B cell (primary cell): ENCODE measurements at regions not wholly inside any gene's neighbourhood (a gene's known extent, or its start where the extent isn't known, plus 50 kb on each side); places are given as distances from the start of the nearest gene placed in this dataset.
"Not testable (repeated sequence)": the region's sequence is repeated elsewhere in the genome, so short reads cannot be mapped to it uniquely, and the experiment has no call there.

Experiments used
- ATAC-seq: fragments of 200-7000 bp; cut with Tn5 transposase; one replicate; pipeline ENCODE4 v1.10.0; 2021; ENCODE audit warnings: low read depth, mild to moderate bottlenecking, moderate number of reproducible peaks, moderate library complexity
- CTCF ChIA-PET: fragments of 350-600 bp; sonication (Branson Sonifier 250); formaldehyde crosslinking; loops from one replicate; lab custom pipeline; 2021; ENCODE audit warnings: antibody characterized with exemption, inconsistent platforms; lab: Charles Lee
- POLR2A ChIA-PET: fragments of 350-600 bp; sonication (Branson Sonifier 250); formaldehyde crosslinking; loops from one replicate; lab custom pipeline; 2021; ENCODE audit warnings: antibody characterized with exemption; lab: Charles Lee
- DNase-seq: peaks from one replicate; pipeline ENCODE4 v3.0.0; 2013
- H2AFZ ChIP-seq: 2 replicates; pipeline ENCODE4 v1.6.1; 2012; ENCODE audit warnings: mild to moderate bottlenecking, low read depth, low read length; ENCODE audit not compliant: insufficient read depth, poor library complexity, severe bottlenecking
- H3K27ac ChIP-seq, 2 donors: 1 replicate in 1 of 2; 2 replicates in 1 of 2; pipeline ENCODE4 v1.5.1; 2012 to 2013; ENCODE audit warnings: low read length in 2 of 2, mild to moderate bottlenecking in 2 of 2, moderate library complexity in 1 of 2
- H3K27me3 ChIP-seq, 4 experiments: fragments of 200-600 bp in 1 of 4; sonication (generic) in 1 of 4; replicated peaks in 1 of 4; 1 replicate in 2 of 4; 2 replicates in 2 of 4; pipeline versions ENCODE4 v1.6.1 to v1.7.0; 2013 to 2016; ENCODE audit warnings: low read length in 3 of 4, mild to moderate bottlenecking in 2 of 4, mixed read lengths in 1 of 4, moderate library complexity in 1 of 4; ENCODE audit not compliant: insufficient read depth in 4 of 4, control insufficient read depth in 3 of 4; ENCODE audit errors: control extremely low read depth in 1 of 4
- H3K36me3 ChIP-seq, 2 experiments: replicated peaks in 1 of 2; 1 replicate in 1 of 2; 2 replicates in 1 of 2; pipeline versions ENCODE4 v1.6.1 to v1.7.1; 2013; ENCODE audit warnings: low read length in 1 of 2; ENCODE audit not compliant: insufficient read depth in 2 of 2, control insufficient read depth in 1 of 2; ENCODE audit errors: control extremely low read depth in 1 of 2, extremely low read depth in 1 of 2
- H3K4me1 ChIP-seq, 2 donors: fragments of 200-600 bp in 1 of 2; sonication (generic) in 1 of 2; 1 replicate in 1 of 2; 2 replicates in 1 of 2; pipeline versions ENCODE4 v1.5.1 to v1.6.1; 2013 to 2017; ENCODE audit warnings: low read length in 2 of 2; ENCODE audit not compliant: control insufficient read depth in 2 of 2, insufficient read depth in 2 of 2
- H3K4me2 ChIP-seq: replicated peaks from 2 replicates; pipeline ENCODE3; 2012; ENCODE audit warnings: mild to moderate bottlenecking, low read depth, low read length; ENCODE audit not compliant: poor library complexity, severe bottlenecking
- H3K4me3 ChIP-seq, 5 experiments: fragments of 200-600 bp in 1 of 5; sonication (generic) in 1 of 5; 1 replicate in 3 of 5; 2 replicates in 2 of 5; pipeline versions ENCODE4 v1.5.1 to v1.7.0; 2011 to 2016; ENCODE audit warnings: low read length in 4 of 5, mild to moderate bottlenecking in 4 of 5, low read depth in 2 of 5, control low read depth in 1 of 5, moderate library complexity in 1 of 5; ENCODE audit not compliant: insufficient read depth in 1 of 5; ENCODE audit errors: control extremely low read depth in 1 of 5, extremely low read depth in 1 of 5
- H3K79me2 ChIP-seq: fragments of 200-600 bp; sonication (generic); one replicate; pipeline ENCODE4 v1.6.0; 2016; ENCODE audit warnings: low read length; ENCODE audit not compliant: control insufficient read depth, insufficient read depth
- H3K9ac ChIP-seq: fragments of 200-600 bp; sonication (generic); 2 replicates; pipeline ENCODE4 v1.6.1; 2017; ENCODE audit warnings: mild to moderate bottlenecking, low read length, moderate library complexity
- H3K9me3 ChIP-seq, 3 donors: one replicate each; pipeline versions ENCODE4 v1.6.1 to v1.7.1; 2013; ENCODE audit warnings: low read length in 2 of 3; ENCODE audit not compliant: control insufficient read depth in 2 of 3, insufficient read depth in 1 of 3; ENCODE audit errors: control extremely low read depth in 1 of 3
- H4K20me1 ChIP-seq: 2 replicates; pipeline ENCODE4 v1.6.0; 2012; ENCODE audit warnings: mild to moderate bottlenecking, low read length; ENCODE audit not compliant: insufficient read depth, control insufficient read depth, poor library complexity, severe bottlenecking
- H3K27ac Mint-ChIP-seq: one replicate; pipeline ENCODE4 v1.8.0; 2021; ENCODE audit warnings: mixed read lengths
- H3K27me3 Mint-ChIP-seq: one replicate; pipeline ENCODE4 v1.8.0; 2021; ENCODE audit warnings: mixed read lengths
- H3K4me1 Mint-ChIP-seq: one replicate; pipeline ENCODE4 v1.8.0; 2021; ENCODE audit warnings: mixed read lengths
- H3K4me3 Mint-ChIP-seq: one replicate; pipeline ENCODE4 v1.8.0; 2021; ENCODE audit warnings: mixed read lengths
- H3K9me3 Mint-ChIP-seq: one replicate; pipeline ENCODE4 v1.8.0; 2022; ENCODE audit warnings: mixed read lengths; ENCODE audit not compliant: insufficient read depth
- EZH2 ChIP-seq: IDR thresholded peaks from 2 replicates; pipeline ENCODE4 v1.6.1; 2012; ENCODE audit warnings: borderline replicate concordance, low read depth, mild to moderate bottlenecking, moderate library complexity, low read length; ENCODE audit not compliant: insufficient read depth, poor library complexity, severe bottlenecking
- WGBS: methylation state at CpG from one replicate; pipeline ENCODE4 v1.1.5; 2013; ENCODE audit warnings: missing lambda C conversion rate; ENCODE audit not compliant: insufficient coverage; 5-methylcytosine and 5-hydroxymethylcytosine counted together
- intact Hi-C: fragments of 100-400 bp; cut with micrococcal nuclease; formaldehyde crosslinking; loops from one replicate; pipeline ENCODE4 v1.10.0; 2022
- TF ChIP-seq, protein P1 (sequence below): fragments of 200-600 bp; IDR thresholded peaks from one replicate; pipeline ENCODE4 v1.8.0; 2022; ENCODE audit warnings: antibody characterized with exemption, mild to moderate bottlenecking

DNA sequence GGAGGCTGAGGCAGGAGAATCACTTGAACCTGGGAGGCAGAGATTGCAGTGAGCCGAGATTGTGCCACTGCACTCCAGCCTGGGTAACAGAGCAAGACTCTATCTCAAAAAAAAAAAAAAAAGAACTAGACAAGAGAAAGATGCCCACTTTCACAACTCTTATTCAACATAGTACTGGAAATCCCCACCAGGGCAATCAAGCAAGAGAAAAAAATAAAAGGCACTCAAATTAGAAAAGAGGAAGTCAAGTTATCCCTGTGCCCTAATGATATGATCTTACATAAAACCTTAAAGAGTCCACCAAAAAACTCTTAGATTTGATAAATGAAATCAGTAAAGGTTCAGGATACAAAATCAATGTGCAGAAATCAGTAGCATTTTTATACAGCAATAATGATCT lies 528.7 kb upstream of the NR5A2 start:
- H3K27me3 ChIP-seq, H3K27me3 Mint-ChIP-seq, POLR2A ChIA-PET, H3K36me3 ChIP-seq, H4K20me1 ChIP-seq, H3K79me2 ChIP-seq, H2AFZ ChIP-seq, CTCF ChIA-PET: not testable (repeated sequence)
- H3K27ac Mint-ChIP-seq: peak overlapping the region; percentile 91
- peak overlapping the region in 1 of 5 experiments; percentile 37 for H3K4me3 ChIP-seq
- intact Hi-C loops: loop anchor here (5.0 kb wide), 1 partner anchor 562 kb away; no protein-coding TSS in a partner anchor
- peak overlapping the region; percentile 72 for H3K4me3 Mint-ChIP-seq
- peaks cover 19 to 27% of the 10 kb centered on the region in 2 donors for H3K4me1 ChIP-seq
- no CpG with 5 or more reads among the region's 1 CpG for WGBS
- peaks cover 36% of the 10 kb centered on the region for H3K4me1 Mint-ChIP-seq
- ATAC-seq (peak; percentile 93), DNase-seq (peak; percentile 84)
- peak overlapping the region; percentile 76 to 79 for H3K27ac ChIP-seq
- H3K4me2 ChIP-seq: peak overlapping the region; percentile 61
- peaks cover 13% of the 10 kb centered on the region for H3K9me3 Mint-ChIP-seq
- peak overlapping the region; percentile 12 for H3K9ac ChIP-seq
- H3K9me3 ChIP-seq: peaks cover 14 to 22% (median 20%) of the 10 kb centered on the region in 3 donors

DNA sequence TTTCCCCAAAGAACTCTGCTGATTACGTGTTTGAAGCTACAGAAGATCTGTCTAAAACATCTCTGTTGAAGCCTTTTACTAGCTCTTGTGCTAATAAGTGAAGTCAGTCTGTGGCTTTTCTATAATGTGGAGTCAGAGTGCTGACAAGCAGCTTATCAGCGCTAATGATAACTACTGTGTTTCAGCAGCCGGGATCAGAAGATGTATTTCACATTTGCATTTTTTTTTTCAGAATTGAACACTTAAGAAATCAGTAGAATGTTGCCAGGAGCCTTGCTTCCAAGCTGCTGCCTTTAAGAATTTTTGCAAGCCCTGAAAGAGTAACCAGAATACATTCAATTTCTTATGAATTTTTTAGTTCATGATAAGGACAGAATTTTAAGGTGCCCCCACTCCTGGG lies 519.4 kb upstream of the NR5A2 start:
- Histone ChIP-seq H3K4me1 (peaks cover 21 to 32% of the 10 kb centered on the region in 2 donors), H3K4me3 (no peak overlapping the region), H4K20me1 (no peaks in the 10 kb centered on the region), H3K27ac (no peak overlapping the region), H3K27me3 (no peaks in the 10 kb centered on the region), H3K9me3 (peaks cover 0 to 3% (median 1%) of the 10 kb centered on the region in 3 donors), H3K9ac (no peak overlapping the region), H3K79me2 (no peaks in the 10 kb centered on the region), H2AFZ (no peak overlapping the region), H3K36me3 (no peaks in the 10 kb centered on the region), H3K4me2 (no peak overlapping the region)
- no peaks in the 10 kb centered on the region for H3K27me3 Mint-ChIP-seq
- intact Hi-C loops: no loop called here
- 100% methylated on average over 2 of the region's 3 CpGs for WGBS
- ChIA-PET POLR2A (no interaction called here), CTCF (no interaction called here)
- ATAC-seq (no peak), DNase-seq (no peak)
- H3K27ac Mint-ChIP-seq: no peak overlapping the region
- no peak overlapping the region for H3K4me3 Mint-ChIP-seq
- no peaks in the 10 kb centered on the region for H3K9me3 Mint-ChIP-seq
- H3K4me1 Mint-ChIP-seq: peaks cover 32% of the 10 kb centered on the region
- TF ChIP-seq EZH2: no peak
- TF ChIP-seq, protein P1, sequence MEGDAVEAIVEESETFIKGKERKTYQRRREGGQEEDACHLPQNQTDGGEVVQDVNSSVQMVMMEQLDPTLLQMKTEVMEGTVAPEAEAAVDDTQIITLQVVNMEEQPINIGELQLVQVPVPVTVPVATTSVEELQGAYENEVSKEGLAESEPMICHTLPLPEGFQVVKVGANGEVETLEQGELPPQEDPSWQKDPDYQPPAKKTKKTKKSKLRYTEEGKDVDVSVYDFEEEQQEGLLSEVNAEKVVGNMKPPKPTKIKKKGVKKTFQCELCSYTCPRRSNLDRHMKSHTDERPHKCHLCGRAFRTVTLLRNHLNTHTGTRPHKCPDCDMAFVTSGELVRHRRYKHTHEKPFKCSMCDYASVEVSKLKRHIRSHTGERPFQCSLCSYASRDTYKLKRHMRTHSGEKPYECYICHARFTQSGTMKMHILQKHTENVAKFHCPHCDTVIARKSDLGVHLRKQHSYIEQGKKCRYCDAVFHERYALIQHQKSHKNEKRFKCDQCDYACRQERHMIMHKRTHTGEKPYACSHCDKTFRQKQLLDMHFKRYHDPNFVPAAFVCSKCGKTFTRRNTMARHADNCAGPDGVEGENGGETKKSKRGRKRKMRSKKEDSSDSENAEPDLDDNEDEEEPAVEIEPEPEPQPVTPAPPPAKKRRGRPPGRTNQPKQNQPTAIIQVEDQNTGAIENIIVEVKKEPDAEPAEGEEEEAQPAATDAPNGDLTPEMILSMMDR: no peak
